Amniotic epithelial cell (primary cell): ENCODE measurements at regions not wholly inside any gene's neighbourhood (a gene's known extent, or its start where the extent isn't known, plus 50 kb on each side); places are given as distances from the start of the nearest gene placed in this dataset.
A peak's percentile ranks its signal among the peaks of the same experiment; 100 is the strongest.

ENCODE experiments used
- DNase-seq: peaks from one replicate; pipeline ENCODE4 v3.0.0-alpha.2; 2010; ENCODE audit warnings: low read depth

GRCh38 chr15:94535298-94536048, 304.1 kb downstream of the MCTP2 start:
- DNase-seq, result no peak

DNA sequence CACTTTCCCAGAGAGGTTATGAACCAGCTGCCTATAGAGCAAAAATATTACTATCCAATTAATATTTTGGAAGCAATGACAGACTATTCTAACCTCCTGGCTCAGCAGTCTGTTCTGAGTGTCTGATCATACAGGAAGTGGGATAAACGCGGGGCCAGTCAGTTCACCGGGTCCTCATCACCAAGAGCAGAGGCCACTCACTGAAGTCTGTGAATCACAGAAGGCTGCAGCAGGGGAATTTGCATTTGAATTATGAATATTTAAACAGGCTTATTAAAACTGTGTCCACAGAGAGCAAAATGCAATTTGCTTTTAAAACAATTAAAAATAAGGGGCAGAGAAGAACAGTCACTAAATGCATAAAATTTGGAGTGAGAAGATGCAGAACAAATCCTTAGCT, 305.2 kb downstream of the MCTP2 start:
- DNase-seq, result no peak

- DNase-seq, result no peak
These were observed 306.9 kb downstream of the MCTP2 start for GRCh38 chr15:94538280-94538679.

GRCh38 chr15:94542391-94542790, 311.0 kb downstream of the MCTP2 start:
- DNase-seq, result no peak

GRCh38 chr15:94546808-94547207, 315.4 kb downstream of the MCTP2 start:
- no peak for DNase-seq

DNA sequence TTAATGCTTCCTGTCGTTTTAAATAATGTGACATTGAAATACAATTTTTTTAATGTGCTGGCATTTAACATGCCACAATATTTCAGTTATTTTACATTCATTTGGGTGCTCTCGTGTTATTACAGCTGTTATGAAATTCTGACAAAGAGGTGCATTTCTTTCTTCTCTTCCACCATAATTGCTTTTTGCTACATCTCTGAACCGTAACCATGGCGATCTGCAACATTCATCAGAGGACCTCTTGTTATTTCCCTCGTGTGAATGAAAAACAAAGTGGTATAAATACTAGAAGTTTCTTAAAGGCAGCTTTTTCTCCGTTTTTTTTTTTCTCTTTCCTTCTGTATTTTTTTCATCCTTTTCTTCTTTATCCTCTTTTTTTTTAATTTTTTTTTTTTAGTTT, 316.4 kb downstream of the MCTP2 start:
- no peak for DNase-seq

- no peak for DNase-seq
These were observed 324.6 kb downstream of the MCTP2 start for GRCh38 chr15:94555841-94556519.

DNA sequence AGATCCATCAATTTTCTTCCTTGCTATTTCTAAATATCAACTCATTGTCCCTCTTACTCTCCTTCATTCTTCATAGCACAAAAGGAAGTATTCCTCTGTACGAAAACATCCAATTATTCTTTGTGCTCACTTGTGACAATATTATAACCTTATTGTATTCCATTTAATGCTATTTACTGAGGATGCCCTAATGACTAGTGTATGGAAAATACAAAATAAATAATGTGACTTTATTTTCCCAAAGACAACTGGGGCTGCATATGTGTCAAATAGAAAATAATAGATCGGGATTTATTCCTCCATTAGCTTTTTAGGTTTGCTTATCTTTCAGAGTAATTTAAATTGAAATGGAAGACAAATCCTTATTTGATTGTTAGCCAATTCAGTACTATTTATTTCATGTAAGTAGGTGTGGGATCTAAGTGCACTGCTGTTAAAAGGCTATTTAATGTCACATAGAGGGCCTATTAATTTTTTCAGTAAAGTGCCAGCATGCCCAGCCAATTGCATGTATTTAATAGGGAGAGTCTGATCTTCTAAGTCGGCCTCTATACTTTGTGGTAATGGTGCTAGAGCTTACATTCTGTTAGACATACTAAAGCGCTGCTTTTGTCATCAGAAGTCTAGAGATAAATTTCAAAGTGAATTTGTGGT, 329.8 kb downstream of the MCTP2 start:
- no peak for DNase-seq

- DNase-seq, result no peak
These were observed 332.1 kb downstream of the MCTP2 start for GRCh38 chr15:94563456-94563855.

DNA sequence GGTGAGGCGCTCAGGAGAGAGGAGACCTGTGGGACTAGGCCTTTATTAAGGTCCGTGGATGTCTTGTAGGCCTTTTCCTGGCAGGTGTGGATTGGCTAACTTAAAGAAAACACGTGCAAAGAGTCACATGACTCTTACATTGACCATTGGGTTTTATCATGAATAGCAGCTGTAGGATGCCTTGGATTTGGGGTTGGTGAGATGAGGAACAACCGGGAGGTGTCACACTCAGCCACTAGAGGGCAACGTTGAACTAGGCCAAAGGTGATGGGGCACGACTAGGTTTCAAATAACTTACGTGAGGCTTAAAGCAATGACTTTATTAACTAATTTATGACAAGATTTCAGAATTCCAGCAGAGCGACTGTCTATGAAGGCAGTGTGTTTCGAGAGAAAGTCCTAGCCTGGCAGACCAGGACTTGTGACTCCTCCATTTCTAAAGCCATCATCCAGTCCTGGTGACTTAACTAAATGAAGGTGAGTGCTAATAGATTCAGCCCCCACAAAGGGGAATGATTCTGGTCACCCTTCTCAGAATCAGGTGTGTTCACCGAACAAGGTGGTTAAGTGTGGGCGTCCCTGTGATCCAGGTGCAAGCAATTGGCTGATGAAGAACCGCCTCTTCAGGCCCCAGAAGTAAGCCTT, 345.6 kb downstream of the MCTP2 start:
- peak; percentile 1 for DNase-seq

DNA sequence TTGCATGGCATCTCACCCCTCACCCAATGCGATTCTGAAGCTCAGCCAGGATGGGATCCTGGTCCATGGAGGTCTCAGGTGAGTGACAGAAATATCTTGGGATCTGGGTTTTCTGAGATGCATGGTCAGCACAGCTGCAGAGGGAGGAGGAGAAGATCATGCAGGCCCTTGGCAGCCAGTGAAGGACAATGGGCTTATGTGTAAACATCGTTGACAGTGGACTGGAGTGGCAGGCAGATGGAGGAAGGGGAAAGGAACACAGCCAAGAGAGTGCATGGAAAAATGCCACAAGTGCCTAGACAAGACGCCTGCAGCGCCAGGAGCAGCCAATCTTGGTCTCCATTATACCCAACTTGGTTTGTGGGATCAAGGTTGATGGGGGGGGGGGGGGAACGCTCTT, 347.9 kb downstream of the MCTP2 start:
- DNase-seq, result no peak

- no peak for DNase-seq
These were observed 349.0 kb downstream of the MCTP2 start for GRCh38 chr15:94580211-94580885.

GRCh38 chr15:94582368-94582767, 351.0 kb downstream of the MCTP2 start:
- DNase-seq, result no peak

GRCh38 chr15:94584833-94585244, 353.5 kb downstream of the MCTP2 start:
- no peak for DNase-seq

DNA sequence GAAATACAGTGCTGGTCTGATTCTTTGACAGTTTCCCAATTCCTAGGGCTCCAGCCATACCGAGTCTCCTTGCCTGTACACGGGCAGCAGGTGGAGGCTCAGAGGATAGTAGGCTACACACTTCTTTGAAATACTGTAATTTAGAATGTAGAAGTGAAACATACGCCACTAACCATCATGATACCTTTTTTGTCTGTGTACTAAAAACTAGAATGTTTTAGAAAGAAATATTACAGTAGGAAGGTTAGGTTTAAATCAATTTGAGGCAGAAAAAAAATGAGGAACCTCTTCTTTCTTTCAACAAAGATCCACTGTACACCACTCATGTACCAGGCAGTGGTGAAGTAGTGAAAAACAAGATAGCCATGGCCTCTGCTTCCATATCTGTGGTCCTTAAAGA, 354.7 kb downstream of the MCTP2 start:
- no peak for DNase-seq

DNA sequence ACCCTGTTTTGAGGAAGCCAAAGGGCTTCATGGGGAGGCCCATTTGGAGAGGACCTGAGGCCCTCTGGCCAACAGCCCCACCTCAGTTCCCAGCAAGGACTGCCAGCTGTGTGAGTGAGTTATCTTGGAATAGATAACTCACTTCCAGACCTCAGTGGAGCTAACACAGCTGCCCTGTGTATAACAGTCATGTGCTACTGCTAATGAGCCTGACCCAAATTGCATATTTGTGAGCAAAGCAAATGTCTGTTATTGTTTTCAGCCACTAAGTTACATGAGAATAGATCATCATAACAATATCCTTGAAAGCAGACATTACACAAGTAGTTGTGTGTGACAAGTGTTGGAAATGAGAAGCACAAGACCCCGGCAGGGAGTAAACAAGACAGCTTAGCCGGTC, 355.8 kb downstream of the MCTP2 start:
- no peak for DNase-seq

DNA sequence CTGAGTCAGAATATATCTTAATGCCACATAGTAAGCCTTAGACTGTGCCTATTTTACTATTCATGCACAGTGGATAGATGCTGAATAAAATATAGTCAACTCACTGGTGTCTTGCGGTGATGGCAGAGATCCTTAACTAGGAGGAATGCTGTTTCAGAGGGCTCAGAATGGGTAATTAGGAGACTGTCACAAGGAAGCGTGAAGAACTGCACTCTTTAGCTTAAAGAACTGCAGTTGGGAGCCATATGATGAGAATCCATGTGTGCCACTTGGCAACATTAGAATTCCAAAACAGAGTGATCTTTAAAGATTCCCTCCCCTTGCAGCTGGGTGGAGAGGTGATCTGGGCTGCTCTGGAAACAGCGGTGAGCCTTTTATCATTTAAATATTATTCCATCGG, 357.6 kb downstream of the MCTP2 start:
- DNase-seq, result no peak

DNA sequence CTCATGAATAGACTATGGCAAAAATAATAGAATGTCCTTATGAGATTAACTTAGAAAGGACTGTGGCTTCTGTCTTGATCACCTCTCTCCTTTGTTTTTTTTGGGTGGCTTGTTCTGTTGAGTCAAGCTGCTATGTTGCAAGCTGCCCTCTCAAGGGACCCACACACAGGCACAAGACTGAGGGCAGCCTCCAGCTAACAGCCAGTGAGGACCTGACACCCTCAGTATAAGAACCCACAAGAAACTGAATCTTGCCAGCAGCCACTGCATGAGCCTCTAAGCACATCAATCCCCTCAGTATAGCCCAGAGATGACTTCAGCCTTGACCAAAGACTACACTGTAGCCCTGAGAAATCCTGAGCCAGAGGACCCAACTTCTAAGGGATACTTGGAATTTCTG, 361.1 kb downstream of the MCTP2 start:
- DNase-seq, result no peak

GRCh38 chr15:94596707-94597106, 365.3 kb downstream of the MCTP2 start:
- no peak for DNase-seq

- no peak for DNase-seq
These were observed 369.1 kb downstream of the MCTP2 start for GRCh38 chr15:94600505-94600904.

GRCh38 chr15:94602754-94603470, 371.6 kb downstream of the MCTP2 start:
- DNase-seq, result no peak

- no peak for DNase-seq
These were observed 374.9 kb downstream of the MCTP2 start for GRCh38 chr15:94606286-94606685.
